ENCODE measurements at regions not wholly inside any gene's neighbourhood (a gene's known extent, or its start where the extent isn't known, plus 50 kb on each side); places are given as distances from the start of the nearest gene placed in this dataset.
"Not testable (repeated sequence)": the region's sequence is repeated elsewhere in the genome, so short reads cannot be mapped to it uniquely, and the experiment has no call there.

DNA sequence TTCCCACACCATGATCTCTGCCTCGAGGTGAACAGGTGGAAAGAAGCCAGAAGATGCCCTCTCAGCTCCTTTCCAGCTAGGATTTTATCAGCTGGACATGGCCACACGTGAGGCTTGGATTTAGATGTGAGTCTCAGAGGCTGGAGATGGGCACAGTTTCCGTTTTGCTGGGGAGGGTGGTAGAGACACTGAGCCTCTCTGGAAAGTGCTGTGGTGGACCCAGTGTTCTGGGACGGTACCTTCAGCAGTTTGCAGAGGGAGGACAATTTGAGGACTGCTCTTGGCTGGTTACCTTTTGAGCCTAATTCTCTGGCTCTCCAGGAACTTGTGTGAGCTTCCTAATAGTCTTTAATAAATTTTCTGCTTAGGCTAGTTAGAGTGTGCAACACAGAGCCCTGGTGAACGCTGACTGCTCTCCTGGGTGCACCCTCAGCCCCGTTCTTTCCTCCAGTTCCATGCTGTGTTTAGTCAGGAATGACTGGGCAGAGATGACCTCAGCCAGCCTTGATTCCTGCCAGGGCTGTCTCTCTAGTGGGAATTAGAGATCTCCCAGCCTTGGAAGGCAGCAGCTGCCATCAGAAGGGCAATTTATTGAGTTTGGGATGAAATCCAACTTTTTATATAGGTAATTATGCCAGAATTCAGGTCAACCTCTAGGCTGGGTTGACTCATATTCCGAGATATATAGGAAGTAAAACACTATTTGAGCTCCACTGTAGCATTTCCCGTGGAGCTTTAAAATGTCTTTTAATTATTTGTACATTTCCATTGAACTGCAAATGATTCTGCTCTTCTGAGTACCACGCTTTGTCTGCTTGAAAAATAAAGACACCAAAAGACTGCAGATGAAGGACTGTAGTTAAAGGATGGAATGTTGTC is 103.9 kb downstream of the GATA3 start:
- no peak overlapping the region for H3K4me3 ChIP-seq (ENCODE audit: insufficient read depth, low read depth, low read length)
- no peaks in the 10 kb centered on the region for H3K36me3 ChIP-seq (replicated peaks; ENCODE audit: control insufficient read depth, insufficient read depth, low read length)
- no peaks in the 10 kb centered on the region; the same call in 1 of the 2 replicates for H3K27me3 ChIP-seq (ENCODE audit: control insufficient read depth, insufficient read depth, low read length)
- no peak for DNase-seq

GRCh38 chr10:8159341-8160165 is 105.1 kb downstream of the GATA3 start:
- Histone ChIP-seq H3K36me3 (replicated peaks; ENCODE audit: control insufficient read depth, insufficient read depth, low read length) (no peaks in the 10 kb centered on the region), H3K4me3 (ENCODE audit: insufficient read depth, low read depth, low read length) (no peak overlapping the region), H3K27me3 (ENCODE audit: control insufficient read depth, insufficient read depth, low read length) (no peaks in the 10 kb centered on the region; the same call in 1 of the 2 replicates)
- no peak for DNase-seq

GRCh38 chr10:8163824-8164223 is 109.3 kb downstream of the GATA3 start:
- no peak overlapping the region for H3K4me3 ChIP-seq (ENCODE audit: insufficient read depth, low read depth, low read length)
- no peak for DNase-seq

DNA sequence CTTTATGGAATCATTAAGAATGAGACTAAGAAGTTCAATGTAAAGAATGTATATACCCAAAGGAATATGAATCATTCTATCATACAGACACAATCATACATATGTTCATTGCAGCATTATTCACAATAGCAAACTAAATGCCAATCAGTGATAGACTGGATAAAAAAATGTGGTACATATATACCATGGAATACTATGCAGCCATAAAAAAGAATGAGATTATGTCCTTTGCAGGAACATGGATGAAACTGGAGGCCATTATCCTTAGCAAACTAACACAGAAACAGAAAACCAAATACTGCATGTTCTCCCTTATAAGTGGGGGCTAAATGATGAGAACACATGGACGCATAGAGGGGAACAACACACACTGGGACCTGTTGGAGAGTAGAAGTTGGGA is 110.2 kb downstream of the GATA3 start:
- not testable (repeated sequence) for H3K27me3 ChIP-seq (ENCODE audit: control insufficient read depth, insufficient read depth, low read length); DNase-seq; H3K4me3 ChIP-seq (ENCODE audit: insufficient read depth, low read depth, low read length); H3K36me3 ChIP-seq (replicated peaks; ENCODE audit: control insufficient read depth, insufficient read depth, low read length)

More at GRCh38 chr10:8163824-8164223, 109.3 kb downstream of the GATA3 start:
- Histone ChIP-seq H3K36me3 (replicated peaks; ENCODE audit: control insufficient read depth, insufficient read depth, low read length) (no peaks in the 10 kb centered on the region), H3K27me3 (ENCODE audit: control insufficient read depth, insufficient read depth, low read length) (no peaks in the 10 kb centered on the region; the same call in 1 of the 2 replicates)

DNA sequence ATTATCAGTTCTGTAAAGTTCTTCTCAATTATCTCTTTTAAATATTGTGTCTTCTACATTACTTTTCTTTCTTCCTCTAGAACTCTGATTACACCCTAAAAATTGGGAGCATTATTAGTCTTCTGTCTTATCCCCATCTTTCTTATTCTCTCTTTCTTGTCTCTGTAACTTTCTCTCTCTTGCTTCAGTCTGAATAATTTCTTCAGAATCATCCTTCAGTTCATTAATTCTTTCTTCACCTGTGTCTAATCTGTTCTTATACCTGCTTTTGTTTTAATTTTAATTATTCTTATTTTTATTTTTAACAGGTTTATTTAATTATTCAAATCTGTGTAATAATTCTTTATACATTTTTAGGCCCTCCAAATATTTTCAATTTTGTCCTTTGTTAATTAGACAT is 114.3 kb downstream of the GATA3 start:
- H3K27me3 ChIP-seq (ENCODE audit: control insufficient read depth, insufficient read depth, low read length): no peaks in the 10 kb centered on the region
- H3K4me3 ChIP-seq (ENCODE audit: insufficient read depth, low read depth, low read length): no peak overlapping the region
- H3K36me3 ChIP-seq (replicated peaks; ENCODE audit: control insufficient read depth, insufficient read depth, low read length): no peaks in the 10 kb centered on the region
- DNase-seq: no peak

- H3K27me3 ChIP-seq (ENCODE audit: control insufficient read depth, insufficient read depth, low read length): no peaks in the 10 kb centered on the region
- no peak for DNase-seq
- no peak overlapping the region for H3K4me3 ChIP-seq (ENCODE audit: insufficient read depth, low read depth, low read length)
- no peaks in the 10 kb centered on the region for H3K36me3 ChIP-seq (replicated peaks; ENCODE audit: control insufficient read depth, insufficient read depth, low read length)
These were observed 116.5 kb downstream of the GATA3 start for GRCh38 chr10:8171008-8171407.

- DNase-seq: no peak
- no peak overlapping the region for H3K4me3 ChIP-seq (ENCODE audit: insufficient read depth, low read depth, low read length)
- H3K36me3 ChIP-seq (replicated peaks; ENCODE audit: control insufficient read depth, insufficient read depth, low read length): no peaks in the 10 kb centered on the region
- H3K27me3 ChIP-seq (ENCODE audit: control insufficient read depth, insufficient read depth, low read length): no peaks in the 10 kb centered on the region
These were observed 118.1 kb downstream of the GATA3 start for GRCh38 chr10:8172604-8173003.

- no peaks in the 10 kb centered on the region for H3K36me3 ChIP-seq (replicated peaks; ENCODE audit: control insufficient read depth, insufficient read depth, low read length)
- H3K4me3 ChIP-seq (ENCODE audit: insufficient read depth, low read depth, low read length): no peak overlapping the region
- H3K27me3 ChIP-seq (ENCODE audit: control insufficient read depth, insufficient read depth, low read length): no peaks in the 10 kb centered on the region
- DNase-seq: no peak
These were observed 118.9 kb downstream of the GATA3 start for GRCh38 chr10:8173243-8173865.

DNA sequence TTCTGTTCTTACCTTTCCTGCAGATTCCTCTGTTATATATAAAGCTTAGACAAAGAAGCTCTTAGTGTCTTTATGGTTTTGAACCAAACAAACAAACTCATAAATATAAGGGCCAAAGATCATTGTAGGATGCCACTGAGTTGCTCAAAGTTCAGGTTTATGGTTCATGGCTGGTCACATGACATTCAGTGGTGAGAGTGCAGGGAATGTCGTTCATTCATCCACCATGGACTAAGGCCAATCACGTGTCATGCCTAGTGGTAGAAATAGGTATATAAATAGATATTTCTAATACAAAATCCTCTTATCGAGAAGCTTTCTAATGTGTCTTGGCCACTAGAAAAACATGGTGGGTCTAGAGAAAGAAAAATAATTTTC is 119.4 kb downstream of the GATA3 start:
- Histone ChIP-seq H3K4me3 (ENCODE audit: insufficient read depth, low read depth, low read length) (no peak overlapping the region), H3K27me3 (ENCODE audit: control insufficient read depth, insufficient read depth, low read length) (no peaks in the 10 kb centered on the region), H3K36me3 (replicated peaks; ENCODE audit: control insufficient read depth, insufficient read depth, low read length) (no peaks in the 10 kb centered on the region)
- DNase-seq: no peak

GRCh38 chr10:8174762-8175161 is 120.3 kb downstream of the GATA3 start:
- H3K27me3 ChIP-seq (ENCODE audit: control insufficient read depth, insufficient read depth, low read length): no peaks in the 10 kb centered on the region
- H3K4me3 ChIP-seq (ENCODE audit: insufficient read depth, low read depth, low read length): no peak overlapping the region
- peak; percentile 57 for DNase-seq
- no peaks in the 10 kb centered on the region for H3K36me3 ChIP-seq (replicated peaks; ENCODE audit: control insufficient read depth, insufficient read depth, low read length)

DNA sequence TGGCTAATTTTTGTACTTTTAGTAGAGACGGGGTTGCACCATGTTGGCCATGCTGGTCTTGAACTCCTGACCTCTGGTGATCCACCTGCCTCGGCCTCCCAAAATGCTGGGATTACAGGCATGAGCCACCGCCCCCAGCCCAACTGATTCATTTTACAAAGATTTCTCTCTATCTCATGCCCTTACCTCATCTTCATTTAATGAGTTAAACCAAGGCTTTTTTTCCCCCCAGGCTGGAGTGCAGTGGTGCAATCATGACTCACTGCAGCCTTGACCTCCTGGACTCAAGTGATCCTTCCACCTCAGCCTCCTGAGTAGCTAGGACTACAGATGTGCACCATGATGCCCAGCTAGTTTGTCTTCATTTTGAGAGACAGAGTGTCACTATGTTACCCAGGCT is 123.0 kb downstream of the GATA3 start:
- not testable (repeated sequence) for H3K27me3 ChIP-seq (ENCODE audit: control insufficient read depth, insufficient read depth, low read length); DNase-seq; H3K36me3 ChIP-seq (replicated peaks; ENCODE audit: control insufficient read depth, insufficient read depth, low read length); H3K4me3 ChIP-seq (ENCODE audit: insufficient read depth, low read depth, low read length)

DNA sequence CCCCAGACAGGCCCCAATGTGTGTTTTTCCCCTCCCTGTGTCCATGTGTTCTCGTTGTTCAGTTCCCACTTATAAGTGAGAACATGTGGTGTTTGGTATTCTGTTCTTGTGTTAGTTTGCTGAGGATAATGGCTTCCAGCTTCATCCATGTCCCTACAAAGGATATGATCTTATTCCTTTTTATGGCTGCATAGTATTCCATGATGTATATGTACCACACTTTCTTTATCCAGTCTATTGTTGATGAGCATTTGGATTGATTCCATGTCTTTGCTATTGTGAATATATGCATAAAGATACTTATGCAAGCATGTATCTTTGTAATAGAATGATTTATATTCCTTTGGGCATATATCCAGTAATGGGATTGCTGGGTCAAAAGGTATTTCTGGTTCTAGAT is 125.3 kb downstream of the GATA3 start:
- not testable (repeated sequence) for DNase-seq; H3K4me3 ChIP-seq (ENCODE audit: insufficient read depth, low read depth, low read length); H3K27me3 ChIP-seq (ENCODE audit: control insufficient read depth, insufficient read depth, low read length); H3K36me3 ChIP-seq (replicated peaks; ENCODE audit: control insufficient read depth, insufficient read depth, low read length)

DNA sequence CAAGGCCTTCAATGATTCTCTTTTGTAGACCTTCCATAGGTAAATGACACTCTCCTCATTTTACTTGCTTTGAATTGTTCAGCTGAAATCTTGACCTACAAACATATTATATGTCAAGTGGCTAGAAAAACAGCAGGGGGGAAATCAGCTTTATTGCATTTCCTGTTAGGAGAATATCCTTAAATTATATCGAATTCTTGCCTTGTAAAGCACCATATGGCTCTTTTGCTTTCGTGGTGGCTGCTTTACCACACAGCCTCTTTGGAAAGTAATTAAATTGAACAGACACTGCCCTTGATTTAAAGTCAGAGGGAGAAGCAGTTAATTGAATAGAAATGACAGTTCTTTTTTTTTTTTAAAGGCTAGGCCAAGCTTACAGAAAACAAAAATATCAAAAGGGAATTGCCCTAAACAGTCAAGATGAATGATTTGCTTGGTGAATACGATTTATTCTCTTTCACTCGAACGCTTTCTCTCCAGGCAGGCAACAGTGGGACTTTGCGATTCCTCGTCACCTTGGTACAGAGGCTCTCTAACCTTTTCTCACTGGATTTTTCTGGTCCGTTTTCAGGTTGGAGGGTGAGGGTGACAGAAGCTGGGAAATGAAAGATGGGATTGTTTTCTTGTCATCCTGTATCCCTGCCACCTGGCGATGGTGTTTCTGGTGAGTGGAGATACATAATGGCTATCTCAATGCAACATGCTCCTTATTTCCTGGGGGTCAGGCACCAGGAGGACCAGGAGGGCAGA is 126.0 kb downstream of the GATA3 start:
- no peak overlapping the region for H3K4me3 ChIP-seq (ENCODE audit: insufficient read depth, low read depth, low read length)
- no peak for DNase-seq
- H3K27me3 ChIP-seq (ENCODE audit: control insufficient read depth, insufficient read depth, low read length): no peaks in the 10 kb centered on the region
- no peaks in the 10 kb centered on the region for H3K36me3 ChIP-seq (replicated peaks; ENCODE audit: control insufficient read depth, insufficient read depth, low read length)

GRCh38 chr10:8181496-8182157 is 127.1 kb downstream of the GATA3 start:
- H3K27me3 ChIP-seq (ENCODE audit: control insufficient read depth, insufficient read depth, low read length): no peaks in the 10 kb centered on the region
- no peaks in the 10 kb centered on the region for H3K36me3 ChIP-seq (replicated peaks; ENCODE audit: control insufficient read depth, insufficient read depth, low read length)
- DNase-seq: no peak

More at GRCh38 chr10:8181496-8182157, 127.1 kb downstream of the GATA3 start:
- no peak overlapping the region for H3K4me3 ChIP-seq (ENCODE audit: insufficient read depth, low read depth, low read length)
